ENCODE measurements at regions not wholly inside any gene's neighbourhood (a gene's known extent, or its start where the extent isn't known, plus 50 kb on each side); places are given as distances from the start of the nearest gene placed in this dataset.
"Not testable (repeated sequence)": the region's sequence is repeated elsewhere in the genome, so short reads cannot be mapped to it uniquely, and the experiment has no call there.

DNA sequence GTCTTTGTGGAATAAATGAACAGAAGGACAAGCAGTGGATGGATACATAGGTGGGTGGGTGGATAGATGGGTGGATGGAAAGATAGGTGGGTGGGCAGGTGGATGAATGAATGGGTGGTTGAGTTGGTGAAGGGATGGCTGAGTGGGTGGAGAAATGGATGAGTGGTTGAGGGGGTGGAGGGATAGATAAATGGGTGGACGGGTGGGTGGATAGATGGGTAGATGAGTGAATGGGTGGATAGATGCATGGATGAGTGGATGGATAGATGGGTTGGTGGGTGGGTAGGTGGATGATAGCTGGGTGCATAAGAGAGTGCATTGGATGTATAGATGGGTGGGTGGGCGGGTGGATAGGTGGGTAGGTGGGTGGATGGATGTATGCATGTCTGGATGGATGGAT, 63.5 kb downstream of the UNC93B1 start:
- DNase-seq = not testable (repeated sequence)

GRCh38 chr11:67938964-67939363, 64.9 kb downstream of the UNC93B1 start:
- DNase-seq = not testable (repeated sequence)

- not testable (repeated sequence) for DNase-seq
Measured at GRCh38 chr11:67938371-67938770, 65.5 kb downstream of the UNC93B1 start.

DNA sequence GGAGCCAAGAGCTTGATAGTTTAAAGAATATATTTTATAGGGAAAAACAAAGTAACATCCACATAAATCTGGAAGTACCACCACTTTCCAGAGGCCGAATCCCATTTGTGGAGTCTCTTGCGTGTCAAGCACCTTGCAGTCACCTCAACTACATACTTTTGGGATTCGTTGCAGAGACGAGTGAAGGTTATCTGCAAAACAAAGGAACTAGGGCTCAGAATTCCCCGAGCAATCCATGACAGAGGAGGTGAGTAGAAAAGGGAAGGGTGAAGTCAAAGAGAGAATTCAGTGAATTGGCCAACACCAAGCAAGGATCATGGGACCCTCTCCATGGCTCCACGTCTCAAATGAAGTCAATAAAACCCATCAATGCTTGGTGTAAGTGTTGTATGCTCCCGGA, 80.3 kb downstream of the UNC93B1 start:
- DNase-seq = not testable (repeated sequence)

GRCh38 chr11:67920546-67920945, 83.4 kb downstream of the UNC93B1 start:
- DNase-seq = not testable (repeated sequence)

DNA sequence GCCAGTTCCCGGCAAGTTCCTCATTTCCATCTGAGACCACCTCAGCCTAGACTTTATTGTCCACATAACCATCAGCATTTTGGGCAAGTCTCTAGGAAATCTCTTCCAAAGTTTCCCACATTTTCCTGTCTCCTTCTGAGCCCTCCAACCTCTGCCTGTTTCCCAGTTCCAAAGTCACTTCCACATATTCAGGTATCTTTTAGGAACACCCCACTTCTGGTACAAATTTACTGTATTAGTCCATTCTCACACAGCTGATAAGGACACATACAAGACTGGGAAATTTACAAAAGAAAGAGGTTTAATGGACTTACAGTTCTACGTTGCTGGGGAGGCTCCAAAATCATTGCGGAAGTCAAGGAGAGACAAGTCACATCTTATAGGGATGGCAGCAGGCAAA, 91.7 kb downstream of the UNC93B1 start:
- not testable (repeated sequence) for DNase-seq

DNA sequence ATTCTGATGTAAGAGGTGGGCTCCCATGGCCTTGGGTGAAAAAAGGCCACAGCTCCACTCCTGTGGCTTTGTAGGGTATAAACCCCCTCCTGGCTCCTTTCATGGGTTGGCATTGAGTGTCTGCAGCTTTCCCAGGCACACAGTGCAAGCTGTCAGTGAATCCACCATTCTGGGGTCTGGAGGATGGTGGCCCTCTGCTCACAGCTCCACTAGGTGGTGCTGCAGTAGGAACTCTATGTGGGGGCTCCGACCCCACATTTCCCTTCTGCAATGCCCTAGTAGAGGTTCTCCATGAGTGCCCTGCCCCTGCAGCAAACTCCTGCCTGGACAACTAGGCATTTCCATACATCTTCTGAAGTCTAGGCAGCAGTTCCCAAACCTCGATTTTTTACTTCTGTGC, 92.7 kb downstream of the UNC93B1 start:
- DNase-seq = not testable (repeated sequence)

- not testable (repeated sequence) for DNase-seq
Measured at GRCh38 chr11:67910803-67911202, 93.1 kb downstream of the UNC93B1 start.

GRCh38 chr11:67906969-67907368, 96.9 kb downstream of the UNC93B1 start:
- not testable (repeated sequence) for DNase-seq

DNA sequence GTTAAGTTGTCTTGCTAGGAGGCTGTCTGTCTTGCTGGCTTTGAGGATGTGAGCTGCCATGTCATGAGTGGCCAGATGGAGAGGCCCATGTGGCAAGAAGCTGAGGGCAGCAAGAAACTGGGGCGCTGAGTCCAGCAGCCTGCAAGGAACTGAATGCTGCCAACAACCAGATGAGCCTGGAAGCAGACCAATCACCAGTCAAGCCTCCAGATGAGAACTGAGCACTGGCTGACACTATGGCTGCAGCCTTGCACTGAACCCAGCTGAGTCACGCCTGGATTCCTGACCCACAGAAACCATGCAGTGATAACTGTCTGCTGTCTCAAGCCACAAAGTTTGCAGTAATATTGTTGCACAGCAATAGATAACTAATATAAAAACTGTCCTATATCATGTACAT, 104.4 kb downstream of the UNC93B1 start:
- not testable (repeated sequence) for DNase-seq

DNA sequence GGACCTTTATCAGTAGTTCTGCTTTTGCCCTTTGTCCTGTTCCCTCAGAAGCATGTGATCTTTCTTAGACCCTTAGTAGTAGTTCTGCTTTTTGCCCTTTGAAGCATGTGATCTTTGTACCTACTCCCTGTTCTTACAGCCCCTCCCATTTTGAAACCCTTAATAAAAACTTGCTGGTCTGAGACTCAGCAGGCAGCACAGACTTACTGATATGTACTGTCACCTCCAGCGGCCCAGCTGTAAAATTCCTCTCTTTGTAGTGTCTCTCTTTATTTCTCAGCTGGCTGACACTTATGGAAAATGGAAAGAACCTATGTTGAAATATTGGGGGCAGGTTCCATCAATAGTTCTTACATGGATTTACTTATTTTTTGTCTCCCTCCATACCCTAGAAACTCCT, 110.4 kb downstream of the UNC93B1 start:
- not testable (repeated sequence) for DNase-seq

- not testable (repeated sequence) for DNase-seq
Measured at GRCh38 chr11:67889646-67890045, 114.3 kb downstream of the UNC93B1 start.

GRCh38 chr11:67888056-67888455, 115.8 kb downstream of the UNC93B1 start:
- not testable (repeated sequence) for DNase-seq

- DNase-seq = not testable (repeated sequence)
Measured at GRCh38 chr11:67886672-67887071, 117.2 kb downstream of the UNC93B1 start.

GRCh38 chr11:67886207-67886606, 117.7 kb downstream of the UNC93B1 start:
- DNase-seq = not testable (repeated sequence)

DNA sequence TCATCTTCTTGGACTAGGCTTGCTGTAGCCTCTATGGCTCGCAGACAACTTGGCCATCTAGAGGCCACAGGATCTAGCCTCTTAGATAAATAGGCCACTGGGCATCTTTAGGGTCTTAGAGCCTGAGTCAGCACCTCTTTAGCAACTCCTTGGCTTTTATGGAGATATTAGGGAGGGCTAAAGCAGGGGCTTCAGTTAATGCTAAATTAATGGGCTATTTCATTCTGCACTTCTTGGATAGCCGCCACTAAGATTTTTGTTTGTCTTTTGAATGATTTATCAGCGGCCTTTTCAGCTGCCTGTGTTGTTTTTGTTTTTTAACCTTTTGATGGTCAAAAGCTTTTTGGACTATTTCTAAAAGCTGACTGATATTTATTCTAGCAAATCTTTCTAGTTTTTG, 118.3 kb downstream of the UNC93B1 start:
- not testable (repeated sequence) for DNase-seq

GRCh38 chr11:67884761-67885558, 118.9 kb downstream of the UNC93B1 start:
- DNase-seq = not testable (repeated sequence)

GRCh38 chr11:67884073-67884757, 119.7 kb downstream of the UNC93B1 start:
- DNase-seq = not testable (repeated sequence)

DNA sequence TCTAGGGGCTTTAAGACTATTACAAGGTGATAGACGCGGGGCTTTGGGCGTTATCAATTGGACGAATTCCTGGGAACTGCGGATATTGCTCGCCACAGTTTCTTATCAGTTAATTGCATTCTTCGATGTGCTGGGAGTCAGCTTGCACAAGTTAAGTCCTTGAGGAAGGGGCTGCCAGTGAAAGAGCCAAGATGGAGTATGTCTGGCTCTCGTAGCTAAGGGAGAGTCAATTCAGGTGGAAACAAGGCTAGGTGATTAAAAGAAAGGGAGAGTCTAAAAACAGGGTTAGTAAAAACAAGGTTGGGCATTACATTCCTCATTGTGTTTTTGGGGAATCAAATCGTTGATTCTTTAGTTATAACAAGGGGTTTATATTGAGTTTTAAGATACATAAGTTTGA, 121.6 kb downstream of the UNC93B1 start:
- DNase-seq = not testable (repeated sequence)

DNA sequence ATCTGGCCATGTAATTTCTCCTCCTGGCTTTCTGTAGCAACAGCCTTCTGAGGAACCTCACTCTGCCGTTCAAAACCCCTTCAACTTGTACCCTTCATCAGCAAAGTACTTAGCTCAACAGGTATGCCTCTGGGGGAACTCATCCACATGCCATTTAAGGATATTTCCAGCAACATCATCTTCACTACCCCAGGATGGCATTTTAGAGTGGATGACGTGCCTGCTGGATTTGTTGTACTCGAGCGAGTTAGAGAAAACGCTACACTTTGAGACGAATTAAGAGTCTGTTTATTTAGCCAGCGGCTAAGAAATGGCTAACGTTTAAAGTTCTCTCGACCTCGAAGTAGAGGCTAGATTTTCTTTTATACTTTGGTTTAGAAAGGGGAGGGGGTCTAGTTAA, 122.1 kb downstream of the UNC93B1 start:
- DNase-seq = not testable (repeated sequence)

- not testable (repeated sequence) for DNase-seq
Measured at GRCh38 chr11:67880594-67881196, 123.2 kb downstream of the UNC93B1 start.

DNA sequence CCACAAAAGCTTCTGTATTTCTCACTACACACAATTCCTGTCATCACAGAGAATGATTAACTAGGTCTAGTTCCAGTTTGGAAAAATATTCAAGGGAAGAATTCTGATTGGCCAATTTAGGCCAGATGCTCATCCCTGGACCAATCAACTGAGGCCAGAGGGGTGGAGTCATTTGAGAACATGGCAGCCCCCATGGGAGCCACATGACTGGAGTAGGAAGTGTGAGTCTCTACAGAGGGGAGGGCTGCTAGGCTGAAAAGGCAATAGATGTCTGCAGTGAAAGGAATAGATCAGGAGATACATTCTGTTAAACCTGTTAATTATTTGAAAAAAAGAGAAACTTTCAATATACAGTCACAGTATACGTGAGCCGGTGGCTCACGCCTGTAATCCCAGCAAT, 125.2 kb downstream of the UNC93B1 start:
- DNase-seq = not testable (repeated sequence)

GRCh38 chr11:67877316-67877715, 126.6 kb downstream of the UNC93B1 start:
- DNase-seq = not testable (repeated sequence)

DNA sequence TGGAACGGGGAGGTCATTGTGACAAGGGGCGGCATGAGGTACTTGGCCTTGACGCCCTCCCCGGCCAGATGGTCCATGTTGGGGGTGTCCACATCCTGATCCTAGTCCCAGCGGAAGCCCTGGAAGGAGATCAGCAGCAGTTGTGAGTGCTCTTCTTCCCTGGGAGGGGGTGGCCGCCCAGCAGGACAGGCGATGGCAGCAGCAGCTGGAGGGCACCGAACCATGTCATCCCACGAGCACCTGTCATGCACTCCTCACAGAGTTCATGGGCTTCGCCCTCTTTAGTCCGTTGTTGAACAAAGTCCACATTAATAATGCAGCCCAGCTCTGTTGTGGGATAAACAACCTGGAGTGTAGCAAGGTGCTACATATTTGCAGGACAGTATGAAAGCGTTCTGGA, 130.7 kb downstream of the UNC93B1 start:
- DNase-seq = not testable (repeated sequence)
